ENCODE measurements at regions not wholly inside any gene's neighbourhood (a gene's known extent, or its start where the extent isn't known, plus 50 kb on each side); places are given as distances from the start of the nearest gene placed in this dataset.
"Not testable (repeated sequence)": the region's sequence is repeated elsewhere in the genome, so short reads cannot be mapped to it uniquely, and the experiment has no call there.

DNA sequence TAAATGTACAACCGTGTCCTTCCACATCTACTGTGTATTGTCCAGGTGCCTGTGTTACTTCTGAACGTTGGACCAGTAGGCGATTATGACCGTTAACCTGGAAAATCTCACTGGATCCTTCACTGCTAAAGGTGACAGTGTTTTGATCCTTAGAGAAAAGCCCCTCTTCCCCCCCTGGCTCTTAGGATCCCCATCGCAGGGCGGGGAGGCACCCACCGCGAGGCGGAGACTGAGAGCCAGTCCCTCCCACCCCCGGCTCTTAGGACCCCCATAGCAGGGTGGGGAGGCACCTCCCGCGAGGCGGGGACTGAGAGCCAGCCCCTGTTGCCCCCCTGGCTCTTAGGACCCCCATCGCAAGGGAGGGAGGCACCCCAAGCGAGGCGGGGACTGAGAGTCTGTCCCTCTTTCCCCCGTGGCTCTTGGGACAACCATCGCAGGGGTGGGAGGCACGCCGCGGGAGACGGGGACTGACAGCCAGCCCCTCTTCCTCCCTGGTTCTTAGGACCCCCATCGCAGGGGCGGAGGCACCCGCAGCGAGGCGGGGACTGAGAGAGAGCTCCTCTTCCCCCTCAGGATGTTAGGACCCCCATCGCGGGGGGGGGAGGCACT, 194.3 kb upstream of the PZP start:
- not testable (repeated sequence) for H3K27me3 ChIP-seq (ENCODE audit: control insufficient read depth in 4 of 4, insufficient read depth in 4 of 4, low read length in 3 of 4); DNase-seq (ENCODE audit: low spot score)

DNA sequence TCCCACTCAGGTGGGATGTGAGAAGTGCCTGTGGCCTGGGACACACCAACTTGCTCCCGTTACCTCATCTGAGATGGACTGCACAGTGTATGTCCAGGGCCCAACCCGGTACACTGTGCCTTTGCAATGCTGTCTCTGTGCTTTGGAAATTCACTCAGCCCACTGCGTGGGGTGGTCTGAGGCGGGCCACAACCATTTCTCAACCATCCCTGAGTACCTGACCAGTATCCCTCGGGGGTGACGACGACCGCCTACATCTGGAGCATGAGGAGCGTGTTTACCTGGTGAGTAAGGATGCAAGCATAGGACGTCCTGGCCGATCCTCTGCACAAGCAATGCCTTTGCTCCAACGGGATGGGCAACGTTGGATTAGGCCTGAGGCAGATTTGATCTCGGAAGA, 188.2 kb upstream of the PZP start:
- H3K36me3 ChIP-seq (ENCODE audit: control insufficient read depth in 4 of 4, insufficient read depth in 3 of 4, low read depth in 1 of 4, low read length in 3 of 4); H3K9ac ChIP-seq (ENCODE audit: low read depth in 1 of 2, low read length in 2 of 2); H3K4me1 ChIP-seq (ENCODE audit: control insufficient read depth in 4 of 4, insufficient read depth in 4 of 4, low read length in 3 of 4); H3K4me3 ChIP-seq (ENCODE audit: low read depth in 1 of 3, low read length in 3 of 3); H3K27ac ChIP-seq (ENCODE audit: low read depth in 1 of 2, low read length in 2 of 2); H3K9me3 ChIP-seq (ENCODE audit: control insufficient read depth in 4 of 4, low read length in 3 of 4); H3K27me3 ChIP-seq (ENCODE audit: control insufficient read depth in 4 of 4, insufficient read depth in 4 of 4, low read length in 3 of 4); DNase-seq (ENCODE audit: low spot score): not testable (repeated sequence)
- WGBS = 98% methylated on average over 14 of the region's 14 CpGs

More for the DNA sequence above, 194.3 kb upstream of the PZP start:
- not testable (repeated sequence) for H3K4me3 ChIP-seq (ENCODE audit: low read depth in 1 of 3, low read length in 3 of 3); H3K9me3 ChIP-seq (ENCODE audit: control insufficient read depth in 4 of 4, low read length in 3 of 4); H3K9ac ChIP-seq (ENCODE audit: low read depth in 1 of 2, low read length in 2 of 2); H3K36me3 ChIP-seq (ENCODE audit: control insufficient read depth in 4 of 4, insufficient read depth in 3 of 4, low read depth in 1 of 4, low read length in 3 of 4); H3K27ac ChIP-seq (ENCODE audit: low read depth in 1 of 2, low read length in 2 of 2); H3K4me1 ChIP-seq (ENCODE audit: control insufficient read depth in 4 of 4, insufficient read depth in 4 of 4, low read length in 3 of 4)
- WGBS = 80% methylated on average over 10 of the region's 29 CpGs

DNA sequence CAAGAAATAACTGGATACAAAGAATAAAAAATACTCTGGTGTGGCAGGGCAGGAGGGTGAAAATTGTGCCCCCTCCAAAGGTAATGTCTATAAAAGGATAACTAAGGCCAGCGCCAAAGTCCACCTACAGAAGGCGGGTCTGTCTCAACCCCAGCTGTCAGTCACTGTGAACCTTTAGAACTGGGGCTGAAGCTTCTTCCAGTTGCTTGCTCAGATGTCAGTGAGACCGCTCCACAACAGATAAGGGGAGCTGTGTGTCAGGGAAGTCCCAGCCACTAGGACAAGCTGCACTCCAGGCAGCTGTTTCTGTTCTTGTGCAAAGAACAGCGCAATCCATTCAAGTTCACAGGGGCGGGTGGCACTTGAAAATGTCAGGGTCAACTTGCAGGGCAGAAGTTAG, 187.0 kb upstream of the PZP start:
- not testable (repeated sequence) for H3K4me1 ChIP-seq (ENCODE audit: control insufficient read depth in 4 of 4, insufficient read depth in 4 of 4, low read length in 3 of 4); DNase-seq (ENCODE audit: low spot score); H3K4me3 ChIP-seq (ENCODE audit: low read depth in 1 of 3, low read length in 3 of 3); H3K27me3 ChIP-seq (ENCODE audit: control insufficient read depth in 4 of 4, insufficient read depth in 4 of 4, low read length in 3 of 4); H3K36me3 ChIP-seq (ENCODE audit: control insufficient read depth in 4 of 4, insufficient read depth in 3 of 4, low read depth in 1 of 4, low read length in 3 of 4); H3K27ac ChIP-seq (ENCODE audit: low read depth in 1 of 2, low read length in 2 of 2); H3K9ac ChIP-seq (ENCODE audit: low read depth in 1 of 2, low read length in 2 of 2); H3K9me3 ChIP-seq (ENCODE audit: control insufficient read depth in 4 of 4, low read length in 3 of 4)
- 80% methylated on average over 1 of the region's 5 CpGs for WGBS

DNA sequence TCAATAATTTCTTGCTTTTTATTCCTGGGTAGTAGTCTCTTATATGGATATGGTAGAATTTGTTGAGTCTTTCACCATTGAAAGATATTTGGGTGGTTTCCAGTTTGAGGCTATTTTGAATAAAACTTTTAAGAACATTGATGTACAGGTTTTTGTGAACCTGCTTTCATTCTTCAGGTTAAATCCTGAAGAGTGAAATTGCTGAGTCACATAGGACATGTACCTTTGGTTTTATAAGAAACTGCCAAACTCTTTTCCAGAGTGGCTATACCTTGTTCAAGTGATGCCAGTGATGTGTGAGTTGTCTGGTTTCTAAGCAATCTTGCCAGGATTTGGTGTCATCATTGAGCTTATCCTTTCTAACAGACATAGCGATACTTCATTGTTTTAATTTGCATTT, 184.6 kb upstream of the PZP start:
- no peak overlapping the region for H3K27ac ChIP-seq (ENCODE audit: low read depth in 1 of 2, low read length in 2 of 2)
- DNase-seq (ENCODE audit: low spot score) = no peak
- H3K9me3 ChIP-seq (ENCODE audit: control insufficient read depth in 4 of 4, low read length in 3 of 4) = no peaks in the 10 kb centered on the region
- no peaks in the 10 kb centered on the region for H3K36me3 ChIP-seq (ENCODE audit: control insufficient read depth in 4 of 4, insufficient read depth in 3 of 4, low read depth in 1 of 4, low read length in 3 of 4)
- no peaks in the 10 kb centered on the region for H3K4me1 ChIP-seq (ENCODE audit: control insufficient read depth in 4 of 4, insufficient read depth in 4 of 4, low read length in 3 of 4)
- no peak overlapping the region for H3K4me3 ChIP-seq (ENCODE audit: low read depth in 1 of 3, low read length in 3 of 3)
- no peak overlapping the region for H3K9ac ChIP-seq (ENCODE audit: low read depth in 1 of 2, low read length in 2 of 2)
- H3K27me3 ChIP-seq (ENCODE audit: control insufficient read depth in 4 of 4, insufficient read depth in 4 of 4, low read length in 3 of 4) = no peaks in the 10 kb centered on the region
- WGBS = 100% methylated on average over 1 of the region's 1 CpG
- TF ChIP-seq NR2F2 (IDR thresholded peaks at IDR 0.05) = no peak
- TF ChIP-seq SP1 (IDR thresholded peaks at IDR 0.05) = no peak
- TF ChIP-seq FOXA1 (IDR thresholded peaks at IDR 0.05) = no peak
- TF ChIP-seq TAF1 (conservative IDR thresholded peaks at IDR 0.05) = no peak
- TF ChIP-seq, protein P1, sequence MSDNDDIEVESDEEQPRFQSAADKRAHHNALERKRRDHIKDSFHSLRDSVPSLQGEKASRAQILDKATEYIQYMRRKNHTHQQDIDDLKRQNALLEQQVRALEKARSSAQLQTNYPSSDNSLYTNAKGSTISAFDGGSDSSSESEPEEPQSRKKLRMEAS (IDR thresholded peaks at IDR 0.05) = no peak
- no peak for TF ChIP-seq RAD21 (IDR thresholded peaks at IDR 0.05)
- no peak for TF ChIP-seq GABPA (IDR thresholded peaks at IDR 0.05 in 1 of 2, conservative IDR thresholded peaks at IDR 0.05 in 1 of 2)
- TF ChIP-seq, protein P2, sequence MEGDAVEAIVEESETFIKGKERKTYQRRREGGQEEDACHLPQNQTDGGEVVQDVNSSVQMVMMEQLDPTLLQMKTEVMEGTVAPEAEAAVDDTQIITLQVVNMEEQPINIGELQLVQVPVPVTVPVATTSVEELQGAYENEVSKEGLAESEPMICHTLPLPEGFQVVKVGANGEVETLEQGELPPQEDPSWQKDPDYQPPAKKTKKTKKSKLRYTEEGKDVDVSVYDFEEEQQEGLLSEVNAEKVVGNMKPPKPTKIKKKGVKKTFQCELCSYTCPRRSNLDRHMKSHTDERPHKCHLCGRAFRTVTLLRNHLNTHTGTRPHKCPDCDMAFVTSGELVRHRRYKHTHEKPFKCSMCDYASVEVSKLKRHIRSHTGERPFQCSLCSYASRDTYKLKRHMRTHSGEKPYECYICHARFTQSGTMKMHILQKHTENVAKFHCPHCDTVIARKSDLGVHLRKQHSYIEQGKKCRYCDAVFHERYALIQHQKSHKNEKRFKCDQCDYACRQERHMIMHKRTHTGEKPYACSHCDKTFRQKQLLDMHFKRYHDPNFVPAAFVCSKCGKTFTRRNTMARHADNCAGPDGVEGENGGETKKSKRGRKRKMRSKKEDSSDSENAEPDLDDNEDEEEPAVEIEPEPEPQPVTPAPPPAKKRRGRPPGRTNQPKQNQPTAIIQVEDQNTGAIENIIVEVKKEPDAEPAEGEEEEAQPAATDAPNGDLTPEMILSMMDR (IDR thresholded peaks at IDR 0.05; ENCODE audit: low read depth, low read length, missing input control) = no peak
- no peak for TF ChIP-seq YY1 (IDR thresholded peaks at IDR 0.05)
- TF ChIP-seq EGR1 (IDR thresholded peaks at IDR 0.05; ENCODE audit: low read depth in 2 of 2) = no peak
- TF ChIP-seq HNF4G (IDR thresholded peaks at IDR 0.05) = no peak
- TF ChIP-seq, protein P3, sequence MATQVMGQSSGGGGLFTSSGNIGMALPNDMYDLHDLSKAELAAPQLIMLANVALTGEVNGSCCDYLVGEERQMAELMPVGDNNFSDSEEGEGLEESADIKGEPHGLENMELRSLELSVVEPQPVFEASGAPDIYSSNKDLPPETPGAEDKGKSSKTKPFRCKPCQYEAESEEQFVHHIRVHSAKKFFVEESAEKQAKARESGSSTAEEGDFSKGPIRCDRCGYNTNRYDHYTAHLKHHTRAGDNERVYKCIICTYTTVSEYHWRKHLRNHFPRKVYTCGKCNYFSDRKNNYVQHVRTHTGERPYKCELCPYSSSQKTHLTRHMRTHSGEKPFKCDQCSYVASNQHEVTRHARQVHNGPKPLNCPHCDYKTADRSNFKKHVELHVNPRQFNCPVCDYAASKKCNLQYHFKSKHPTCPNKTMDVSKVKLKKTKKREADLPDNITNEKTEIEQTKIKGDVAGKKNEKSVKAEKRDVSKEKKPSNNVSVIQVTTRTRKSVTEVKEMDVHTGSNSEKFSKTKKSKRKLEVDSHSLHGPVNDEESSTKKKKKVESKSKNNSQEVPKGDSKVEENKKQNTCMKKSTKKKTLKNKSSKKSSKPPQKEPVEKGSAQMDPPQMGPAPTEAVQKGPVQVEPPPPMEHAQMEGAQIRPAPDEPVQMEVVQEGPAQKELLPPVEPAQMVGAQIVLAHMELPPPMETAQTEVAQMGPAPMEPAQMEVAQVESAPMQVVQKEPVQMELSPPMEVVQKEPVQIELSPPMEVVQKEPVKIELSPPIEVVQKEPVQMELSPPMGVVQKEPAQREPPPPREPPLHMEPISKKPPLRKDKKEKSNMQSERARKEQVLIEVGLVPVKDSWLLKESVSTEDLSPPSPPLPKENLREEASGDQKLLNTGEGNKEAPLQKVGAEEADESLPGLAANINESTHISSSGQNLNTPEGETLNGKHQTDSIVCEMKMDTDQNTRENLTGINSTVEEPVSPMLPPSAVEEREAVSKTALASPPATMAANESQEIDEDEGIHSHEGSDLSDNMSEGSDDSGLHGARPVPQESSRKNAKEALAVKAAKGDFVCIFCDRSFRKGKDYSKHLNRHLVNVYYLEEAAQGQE (IDR thresholded peaks at IDR 0.05) = no peak
- TF ChIP-seq, protein P4, sequence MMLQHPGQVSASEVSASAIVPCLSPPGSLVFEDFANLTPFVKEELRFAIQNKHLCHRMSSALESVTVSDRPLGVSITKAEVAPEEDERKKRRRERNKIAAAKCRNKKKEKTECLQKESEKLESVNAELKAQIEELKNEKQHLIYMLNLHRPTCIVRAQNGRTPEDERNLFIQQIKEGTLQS (IDR thresholded peaks at IDR 0.05) = no peak
- TF ChIP-seq RXRA (IDR thresholded peaks at IDR 0.05) = no peak
- TF ChIP-seq, protein P5, sequence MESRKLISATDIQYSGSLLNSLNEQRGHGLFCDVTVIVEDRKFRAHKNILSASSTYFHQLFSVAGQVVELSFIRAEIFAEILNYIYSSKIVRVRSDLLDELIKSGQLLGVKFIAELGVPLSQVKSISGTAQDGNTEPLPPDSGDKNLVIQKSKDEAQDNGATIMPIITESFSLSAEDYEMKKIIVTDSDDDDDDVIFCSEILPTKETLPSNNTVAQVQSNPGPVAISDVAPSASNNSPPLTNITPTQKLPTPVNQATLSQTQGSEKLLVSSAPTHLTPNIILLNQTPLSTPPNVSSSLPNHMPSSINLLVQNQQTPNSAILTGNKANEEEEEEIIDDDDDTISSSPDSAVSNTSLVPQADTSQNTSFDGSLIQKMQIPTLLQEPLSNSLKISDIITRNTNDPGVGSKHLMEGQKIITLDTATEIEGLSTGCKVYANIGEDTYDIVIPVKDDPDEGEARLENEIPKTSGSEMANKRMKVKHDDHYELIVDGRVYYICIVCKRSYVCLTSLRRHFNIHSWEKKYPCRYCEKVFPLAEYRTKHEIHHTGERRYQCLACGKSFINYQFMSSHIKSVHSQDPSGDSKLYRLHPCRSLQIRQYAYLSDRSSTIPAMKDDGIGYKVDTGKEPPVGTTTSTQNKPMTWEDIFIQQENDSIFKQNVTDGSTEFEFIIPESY (IDR thresholded peaks at IDR 0.05) = no peak
- TF ChIP-seq JUND (IDR thresholded peaks at IDR 0.05) = no peak
- no peak for TF ChIP-seq FOXA2 (IDR thresholded peaks at IDR 0.05)
